8988T (cell line): ENCODE measurements at regions not wholly inside any gene's neighbourhood (a gene's known extent, or its start where the extent isn't known, plus 50 kb on each side); places are given as distances from the start of the nearest gene placed in this dataset.
"Not testable (repeated sequence)": the region's sequence is repeated elsewhere in the genome, so short reads cannot be mapped to it uniquely, and the experiment has no call there.

Experiments used
- DNase-seq: peaks from one replicate; pipeline ENCODE4 v3.0.0; 2011

DNA sequence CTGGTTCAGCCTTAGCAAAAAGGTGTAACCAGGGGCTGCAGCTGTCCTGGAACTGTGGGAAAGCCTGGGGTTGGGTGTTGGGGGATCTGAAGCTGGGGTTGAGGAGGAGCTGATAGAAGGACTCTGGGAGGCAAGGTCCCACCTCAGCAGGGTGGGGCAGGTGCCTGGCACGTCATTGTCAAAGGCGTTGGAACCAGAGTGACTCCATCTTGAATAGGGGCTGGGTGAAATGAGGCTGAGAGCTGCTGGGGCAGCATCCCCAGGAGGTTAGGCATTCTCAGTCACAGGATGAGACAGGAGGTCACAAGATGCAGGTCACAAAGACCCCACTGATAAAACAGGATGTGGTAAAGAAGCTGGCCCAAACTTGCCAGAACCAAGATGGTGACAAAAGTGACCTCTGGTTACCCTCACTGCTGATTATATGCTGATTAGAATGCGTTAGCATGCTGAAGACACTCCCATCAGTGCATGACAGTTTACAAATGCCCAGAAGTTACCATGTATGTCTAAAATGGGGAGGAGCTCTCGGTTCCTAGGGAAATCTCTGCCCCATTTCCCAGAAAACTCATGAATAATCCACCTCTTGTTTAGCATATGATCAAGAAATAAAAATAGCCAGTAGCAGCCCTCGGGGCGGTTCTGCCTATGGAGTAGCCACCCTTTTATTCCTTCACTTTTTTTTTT is 85.4 kb downstream of the IER5 start:
- no peak for DNase-seq

- no peak for DNase-seq
Measured at GRCh38 chr1:181174861-181175260, 86.4 kb downstream of the IER5 start.

GRCh38 chr1:181175356-181175910 is 86.9 kb downstream of the IER5 start:
- no peak for DNase-seq

GRCh38 chr1:181175955-181176354 is 87.5 kb downstream of the IER5 start:
- DNase-seq: no peak

DNA sequence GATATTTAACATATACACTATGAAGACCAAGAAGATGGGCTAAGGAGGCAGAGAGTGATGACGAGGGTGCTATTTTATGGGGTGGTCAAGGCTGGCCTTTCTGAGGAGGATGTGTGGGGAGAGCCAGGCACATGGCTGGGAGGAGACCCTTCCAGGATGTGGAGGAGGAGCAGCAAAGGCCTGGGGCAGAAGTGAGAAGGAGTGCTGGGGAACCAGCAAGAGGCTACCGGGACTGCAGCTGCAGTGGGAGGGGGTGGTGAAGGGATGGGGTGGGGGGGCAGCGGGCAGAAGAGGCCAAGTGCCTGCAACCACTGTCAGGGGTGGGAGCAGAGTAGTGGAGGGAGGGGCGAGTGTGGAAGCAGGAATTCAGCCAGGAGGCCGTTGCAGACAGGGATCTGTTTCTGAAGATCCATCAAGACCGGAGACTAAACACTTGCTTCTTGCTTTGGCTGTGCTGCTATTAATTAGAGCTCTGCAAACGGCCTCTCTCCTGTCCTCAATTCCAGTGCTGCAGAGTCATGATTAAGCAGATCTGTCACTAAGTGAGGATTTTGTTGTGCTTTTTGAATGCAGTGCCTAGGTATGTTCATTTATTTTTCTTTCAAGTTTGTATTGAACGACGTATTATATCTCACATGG is 89.9 kb downstream of the IER5 start:
- DNase-seq: no peak

DNA sequence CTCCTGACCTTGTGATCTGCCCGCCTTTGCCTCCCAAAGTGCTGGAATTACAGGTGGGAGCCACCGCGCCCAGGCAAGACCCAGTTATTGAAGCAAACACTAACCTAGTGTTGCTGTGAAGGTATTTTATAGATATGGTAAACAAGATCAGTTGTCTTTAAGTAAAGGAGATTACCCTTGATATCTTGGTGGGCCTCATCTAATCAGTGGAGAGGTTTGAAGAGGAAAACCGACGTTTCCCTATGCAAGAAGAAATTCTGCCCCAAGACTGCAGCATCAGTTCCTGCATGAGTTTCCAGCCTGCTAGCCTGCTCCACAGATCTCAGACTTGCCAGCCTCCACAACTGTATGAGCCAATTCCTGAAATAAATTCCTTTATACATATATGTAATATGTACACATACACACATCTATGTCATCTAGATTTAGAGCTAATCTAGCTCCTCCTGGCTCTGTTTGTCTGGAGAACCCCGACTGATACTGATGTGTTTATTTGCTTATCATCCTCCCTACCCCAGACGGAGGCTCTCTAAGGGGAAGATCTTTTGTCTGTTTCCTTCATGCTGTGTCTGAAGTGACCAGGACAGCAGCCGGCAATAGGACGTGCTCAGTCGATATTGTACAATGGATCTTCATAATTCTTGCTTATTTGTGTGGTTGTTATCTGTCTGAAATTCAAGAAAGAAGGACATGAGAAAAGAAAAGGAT is 90.9 kb downstream of the IER5 start:
- no peak for DNase-seq

DNA sequence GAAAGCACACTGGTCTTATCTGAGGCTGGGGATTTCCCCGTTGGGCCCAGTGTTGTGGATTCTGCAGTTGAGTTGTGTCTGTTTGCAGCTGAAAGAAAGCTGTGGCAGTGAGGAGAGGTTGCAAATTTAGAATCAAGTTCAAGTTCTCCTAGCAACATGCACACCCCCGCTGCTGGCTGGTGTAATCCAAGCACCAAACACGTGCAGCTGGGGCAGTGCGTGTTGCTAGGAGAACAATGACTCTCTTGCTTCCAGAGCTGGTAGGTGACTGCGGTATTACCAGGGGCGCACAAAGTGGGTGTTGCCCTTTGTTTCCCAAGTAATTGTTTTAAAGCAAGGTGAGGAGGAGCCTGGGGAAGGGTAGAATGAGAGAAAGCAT is 91.5 kb downstream of the IER5 start:
- DNase-seq: no peak

DNA sequence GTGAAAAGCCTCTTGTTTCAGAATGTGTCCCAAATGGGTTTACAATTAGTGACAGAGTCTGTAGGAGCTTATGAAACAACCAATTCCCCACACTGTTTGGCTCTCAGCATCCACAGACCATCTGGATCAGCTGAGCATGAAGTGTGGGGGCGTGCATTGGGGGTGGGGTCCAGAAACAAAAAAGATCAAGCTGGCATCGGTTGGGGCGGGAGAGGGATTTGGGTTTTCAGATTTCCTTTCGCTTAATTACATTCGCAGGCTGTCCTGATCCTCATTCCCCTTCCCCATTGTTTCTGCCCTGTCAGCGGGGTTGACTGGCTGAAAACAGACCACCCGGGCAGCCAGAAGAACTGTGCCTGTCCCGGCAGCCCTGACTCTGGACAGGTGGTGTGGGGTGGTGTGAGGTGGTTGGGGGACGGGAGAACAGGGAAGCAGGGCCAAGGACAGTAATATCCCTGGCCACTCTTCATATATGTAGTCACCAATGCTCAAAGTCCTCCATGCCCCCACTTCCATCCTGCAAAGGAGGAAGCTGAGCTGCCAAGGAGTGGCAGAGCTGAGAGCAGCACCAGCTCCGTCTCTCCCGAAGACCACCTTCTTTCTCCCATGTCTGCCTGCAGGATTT is 92.0 kb downstream of the IER5 start:
- no peak for DNase-seq

DNA sequence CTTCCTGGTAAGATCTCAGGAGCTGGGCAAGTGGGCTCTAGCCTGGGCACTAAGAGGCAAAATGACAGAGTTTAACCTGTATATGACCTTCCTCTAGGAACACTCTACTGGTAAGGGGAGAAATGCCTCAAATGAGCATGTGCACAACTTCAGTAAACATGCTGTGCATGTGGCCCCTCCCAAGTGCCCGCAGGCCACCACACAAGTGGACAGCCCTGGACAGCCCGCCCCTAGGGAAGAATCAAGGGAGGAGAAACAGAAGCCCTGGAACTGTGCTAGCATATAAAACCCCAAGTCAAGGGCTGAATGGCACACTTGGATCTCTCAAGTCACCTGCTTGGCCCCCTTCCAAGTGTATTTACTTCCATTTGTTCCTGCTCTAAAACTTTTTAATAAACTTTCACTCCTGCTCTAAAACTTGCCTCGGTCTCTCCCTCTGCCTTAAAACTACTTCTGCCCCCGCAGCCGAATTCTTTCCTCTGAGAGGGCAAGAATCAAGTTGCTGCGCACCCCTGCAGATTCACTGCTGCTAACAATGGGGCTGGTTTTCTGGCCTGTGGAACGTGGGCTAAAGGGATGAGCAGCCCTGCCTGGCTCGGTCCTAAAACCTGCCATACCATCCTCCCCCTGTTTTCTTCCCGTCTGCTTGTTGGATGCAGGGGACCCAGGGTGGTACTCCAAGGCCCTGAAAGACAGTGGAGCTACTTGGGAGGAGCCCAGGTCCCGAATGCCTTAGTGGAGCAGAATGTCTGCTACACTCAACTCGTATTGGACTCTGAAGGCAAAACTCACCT is 93.5 kb downstream of the IER5 start:
- DNase-seq: no peak

- no peak for DNase-seq
Measured at GRCh38 chr1:181184621-181185020, 96.1 kb downstream of the IER5 start.

GRCh38 chr1:181185461-181185860 is 97.0 kb downstream of the IER5 start:
- DNase-seq: no peak

DNA sequence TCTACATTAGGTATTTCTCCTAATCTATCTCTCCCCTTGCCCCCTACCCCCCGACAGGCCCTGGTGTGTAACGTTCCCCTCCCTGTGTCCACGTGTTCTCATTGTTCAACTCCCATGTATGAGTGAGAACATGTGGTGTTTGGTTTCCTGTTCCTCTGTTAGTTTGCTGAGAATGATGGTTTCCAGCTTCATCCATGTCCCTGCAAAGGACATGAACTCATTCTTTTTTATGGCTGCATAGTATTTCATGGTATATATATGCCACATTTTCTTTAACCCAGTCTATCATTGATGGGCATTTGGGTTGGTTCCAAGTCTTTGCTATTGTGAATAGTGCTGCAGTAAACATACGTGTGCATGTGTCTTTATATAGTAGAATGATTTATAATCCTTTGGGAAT is 97.6 kb downstream of the IER5 start:
- DNase-seq: not testable (repeated sequence)

DNA sequence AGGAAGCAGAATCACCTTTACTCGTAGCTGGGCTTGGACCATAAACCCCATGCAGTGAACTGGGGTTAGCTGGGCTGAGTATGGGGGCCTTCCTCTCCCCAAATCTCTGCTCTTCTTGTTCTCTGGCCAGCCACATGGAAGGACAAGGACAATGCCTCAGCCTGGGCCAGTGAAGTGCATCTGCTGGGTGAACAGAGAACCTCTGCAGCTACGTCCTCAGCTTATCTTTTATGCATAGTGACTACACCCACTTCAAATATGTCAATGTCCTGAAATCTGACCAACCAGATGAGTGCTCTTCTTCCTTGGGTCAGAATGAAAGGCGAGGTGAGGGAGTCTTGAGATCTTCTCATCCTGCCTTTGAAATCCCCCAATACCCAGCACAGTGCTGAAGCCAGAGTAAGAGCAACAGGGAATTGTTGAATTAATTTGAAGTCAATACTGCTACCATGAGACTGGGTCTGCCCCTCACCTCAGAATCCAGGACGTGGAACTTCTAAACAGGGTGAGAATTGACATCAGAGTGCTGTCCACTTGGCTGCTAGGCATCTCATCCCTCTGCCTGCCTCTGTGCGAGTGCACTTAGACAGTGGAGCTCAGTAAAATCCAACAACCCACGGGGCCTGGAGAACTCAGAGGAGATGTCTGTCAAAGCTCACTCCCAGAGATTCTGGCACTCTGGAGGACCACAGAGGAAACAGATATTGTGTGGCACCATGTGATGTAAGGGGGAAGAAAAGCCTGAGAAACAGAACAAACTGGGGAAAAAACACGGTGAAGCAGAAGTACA is 99.0 kb downstream of the IER5 start:
- no peak for DNase-seq

DNA sequence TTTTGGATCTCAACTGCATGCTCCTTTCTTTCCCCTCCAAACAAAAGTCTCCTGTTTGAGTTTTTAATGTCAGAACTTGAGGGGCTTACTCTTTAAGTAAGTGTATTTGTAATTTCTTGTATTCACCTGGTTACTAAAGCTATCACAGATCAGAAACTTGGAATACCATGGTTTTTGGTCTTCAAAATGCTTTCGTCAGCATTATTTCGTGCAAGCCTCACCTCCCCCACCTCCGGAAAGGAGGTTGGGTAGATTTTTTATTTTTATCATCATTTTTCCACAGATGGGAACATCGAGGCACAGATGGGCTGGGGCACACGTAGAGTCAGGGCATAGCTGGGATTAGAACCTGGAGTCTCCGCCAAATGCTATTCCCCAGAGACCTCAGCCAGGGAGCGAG is 100.7 kb downstream of the IER5 start:
- no peak for DNase-seq

- peak; percentile 91 for DNase-seq
Measured at GRCh38 chr1:181189691-181190363, 101.3 kb downstream of the IER5 start.

DNA sequence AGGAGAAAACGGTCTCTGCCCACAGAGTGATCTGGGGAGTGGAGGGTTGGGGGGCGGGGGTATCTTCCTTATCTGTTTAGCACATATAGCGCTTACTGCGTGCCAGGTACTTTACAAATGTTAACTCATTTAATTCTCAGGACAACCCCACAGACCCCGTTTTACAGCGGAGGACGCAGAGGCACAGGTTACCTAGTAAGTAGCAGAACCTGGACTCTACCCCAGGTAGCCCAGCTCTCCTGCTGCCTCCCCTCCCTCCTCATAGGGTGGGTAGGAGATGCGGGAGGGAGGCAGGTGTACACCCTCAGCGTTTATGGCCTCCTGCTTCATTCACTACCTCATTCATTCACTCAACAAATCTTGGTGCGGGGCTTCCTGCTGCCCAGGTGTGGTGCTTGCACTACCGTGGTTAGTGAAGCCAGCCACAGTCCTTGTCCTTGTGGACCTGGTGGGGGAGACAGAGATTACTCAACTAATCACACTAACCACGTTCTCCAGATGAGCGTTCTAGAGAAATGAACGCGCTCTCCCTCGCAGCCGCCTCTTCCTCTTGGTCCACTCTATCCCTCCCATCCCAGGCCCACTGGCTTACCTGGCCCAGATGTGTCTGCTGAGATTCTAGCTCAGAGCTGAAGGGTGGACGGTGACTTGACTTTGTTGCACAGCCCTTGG is 102.0 kb downstream of the IER5 start:
- DNase-seq: no peak

DNA sequence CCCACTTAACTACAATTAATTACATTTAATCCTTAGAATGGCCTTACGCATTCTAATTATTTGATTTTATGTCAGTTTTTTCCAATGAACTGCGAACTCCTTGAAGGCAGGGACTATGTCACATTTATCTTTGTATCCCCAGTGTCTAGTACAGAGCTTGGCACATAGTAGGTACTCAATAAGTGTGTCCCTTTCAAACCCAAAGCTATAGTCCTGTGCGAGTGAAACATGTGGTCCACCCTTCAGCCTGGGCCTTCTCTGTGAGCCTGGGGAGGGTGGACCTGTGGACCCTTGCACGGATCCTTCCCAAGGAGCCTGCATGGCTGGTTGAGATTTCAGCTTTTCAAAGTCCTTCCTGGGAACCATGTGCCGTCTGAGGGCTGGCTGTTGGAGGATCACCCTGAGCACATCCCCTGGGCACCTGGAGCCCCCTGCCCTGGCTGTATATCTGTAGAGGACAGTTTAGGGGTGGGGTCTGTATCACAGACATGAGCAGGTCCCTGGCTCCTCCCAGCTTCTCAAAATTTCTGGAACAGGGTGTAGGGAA is 103.1 kb downstream of the IER5 start:
- DNase-seq: no peak

DNA sequence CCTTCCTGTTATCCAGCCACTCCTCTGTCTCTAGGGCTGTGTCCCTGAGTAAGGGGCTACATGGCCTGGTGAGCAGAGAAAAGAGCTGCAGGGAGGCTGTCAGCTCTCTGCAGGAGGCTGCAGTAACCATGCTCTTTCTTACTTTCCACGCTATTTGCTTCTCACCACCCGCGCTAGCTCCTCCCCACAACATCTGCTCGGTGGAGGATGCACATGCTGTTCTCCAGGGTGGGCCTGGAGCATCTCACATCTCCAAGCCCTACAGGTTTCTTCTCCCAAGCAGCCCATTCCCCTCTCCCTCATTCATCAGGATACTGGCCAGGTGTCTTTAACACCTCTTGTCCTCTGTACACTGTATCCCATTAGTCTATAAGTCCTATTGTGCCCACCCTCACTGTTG is 103.8 kb downstream of the IER5 start:
- DNase-seq: no peak

DNA sequence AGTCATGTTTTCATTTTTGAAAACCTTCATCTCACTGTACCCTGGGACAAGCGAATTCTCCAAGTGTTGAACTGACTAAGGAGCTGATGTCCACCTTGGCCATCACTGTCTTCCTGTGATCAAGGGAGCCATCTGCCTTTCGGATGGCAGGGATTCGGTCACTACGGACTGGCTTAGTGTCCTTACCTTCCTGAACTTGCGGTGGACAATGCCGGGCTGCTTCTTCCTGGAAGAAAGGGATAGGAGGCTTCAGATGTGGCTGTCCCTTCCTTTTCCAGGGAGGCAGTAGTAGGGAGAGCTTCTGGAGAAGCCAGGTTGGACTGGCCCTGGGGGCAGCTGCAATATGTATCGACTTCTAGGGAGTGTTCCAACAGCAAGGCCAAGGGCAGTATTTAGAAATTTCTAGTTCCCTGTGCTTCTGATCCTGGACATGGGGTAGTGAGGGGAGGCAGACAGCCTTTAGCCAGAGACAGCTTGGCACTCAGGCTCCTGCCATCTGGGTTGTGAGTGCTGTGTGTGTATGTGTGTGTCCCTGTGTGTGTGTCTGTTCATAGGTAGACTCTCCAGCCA is 114.6 kb downstream of the IER5 start:
- no peak for DNase-seq

GRCh38 chr1:181204530-181204929 is 116.0 kb downstream of the IER5 start:
- no peak for DNase-seq
